BJ (cell line): ENCODE measurements at regions not wholly inside any gene's neighbourhood (a gene's known extent, or its start where the extent isn't known, plus 50 kb on each side); places are given as distances from the start of the nearest gene placed in this dataset.

ENCODE experiments used
- CTCF ChIA-PET: fragments of 350-600 bp; formaldehyde crosslinking; extraction: SDS; loops from one replicate; lab custom pipeline; 2021; ENCODE audit warnings: antibody characterized with exemption, inconsistent platforms; lab: Yijun Ruan, JAX
- POLR2A ChIA-PET: fragments of 300-600 bp; sonication (Branson Sonifier 250); formaldehyde crosslinking; extraction: SDS; loops from one replicate; lab custom pipeline; 2021; ENCODE audit warnings: antibody characterized with exemption; lab: Charles Lee
- DNase-seq: peaks from one replicate; pipeline ENCODE4 v3.0.0-alpha.2; 2011; ENCODE audit warnings: low read depth
- H3K27me3 ChIP-seq: 2 replicates; pipeline ENCODE4 v1.6.0; 2011; ENCODE audit warnings: low read length; ENCODE audit not compliant: control insufficient read depth, insufficient read depth
- H3K36me3 ChIP-seq: 2 replicates; pipeline ENCODE4 v1.5.1; 2011; ENCODE audit warnings: low read length; ENCODE audit not compliant: control insufficient read depth, insufficient read depth
- H3K4me3 ChIP-seq: 2 replicates; pipeline ENCODE4 v1.5.1; 2011; ENCODE audit warnings: low read depth, mild to moderate bottlenecking, control low read depth, low read length
- TF ChIP-seq, protein P1 (sequence below): IDR thresholded peaks from 2 replicates; pipeline ENCODE4 v1.5.1; 2011; ENCODE audit warnings: low read depth, mild to moderate bottlenecking, control low read depth, inconsistent platforms, low read length, moderate library complexity; ENCODE audit not compliant: insufficient read depth

GRCh38 chr7:115822801-115823200 is 207.8 kb downstream of the TFEC start:
- CTCF ChIA-PET, result no interaction called here

DNA sequence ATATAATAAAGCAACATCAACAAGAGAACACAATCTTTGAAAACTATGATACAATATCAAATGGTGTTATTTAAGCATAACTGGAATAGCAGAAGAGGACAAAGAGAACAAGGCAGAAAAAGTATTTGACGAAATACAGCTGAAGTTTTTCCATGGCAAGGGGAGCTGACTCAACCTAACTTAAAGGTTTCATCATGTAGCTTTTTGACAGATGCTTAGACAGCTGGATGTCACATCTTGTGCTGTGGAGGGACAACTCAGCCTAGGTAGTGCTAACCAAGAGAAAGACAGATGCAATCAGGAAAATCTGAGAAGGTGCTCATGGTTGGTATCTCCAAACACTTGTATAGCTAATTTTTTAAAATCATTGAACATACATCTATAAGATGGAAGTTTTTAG is 208.2 kb downstream of the TFEC start:
- TF ChIP-seq, protein P1, sequence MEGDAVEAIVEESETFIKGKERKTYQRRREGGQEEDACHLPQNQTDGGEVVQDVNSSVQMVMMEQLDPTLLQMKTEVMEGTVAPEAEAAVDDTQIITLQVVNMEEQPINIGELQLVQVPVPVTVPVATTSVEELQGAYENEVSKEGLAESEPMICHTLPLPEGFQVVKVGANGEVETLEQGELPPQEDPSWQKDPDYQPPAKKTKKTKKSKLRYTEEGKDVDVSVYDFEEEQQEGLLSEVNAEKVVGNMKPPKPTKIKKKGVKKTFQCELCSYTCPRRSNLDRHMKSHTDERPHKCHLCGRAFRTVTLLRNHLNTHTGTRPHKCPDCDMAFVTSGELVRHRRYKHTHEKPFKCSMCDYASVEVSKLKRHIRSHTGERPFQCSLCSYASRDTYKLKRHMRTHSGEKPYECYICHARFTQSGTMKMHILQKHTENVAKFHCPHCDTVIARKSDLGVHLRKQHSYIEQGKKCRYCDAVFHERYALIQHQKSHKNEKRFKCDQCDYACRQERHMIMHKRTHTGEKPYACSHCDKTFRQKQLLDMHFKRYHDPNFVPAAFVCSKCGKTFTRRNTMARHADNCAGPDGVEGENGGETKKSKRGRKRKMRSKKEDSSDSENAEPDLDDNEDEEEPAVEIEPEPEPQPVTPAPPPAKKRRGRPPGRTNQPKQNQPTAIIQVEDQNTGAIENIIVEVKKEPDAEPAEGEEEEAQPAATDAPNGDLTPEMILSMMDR, result no peak
- POLR2A ChIA-PET, result no interaction called here
- H3K4me3 ChIP-seq, result no peak overlapping the region
- H3K36me3 ChIP-seq, result no peaks in the 10 kb centered on the region
- CTCF ChIA-PET, result interaction anchor here (0.7 kb wide), 1 partner anchor 8 kb away, joined by 3 read pairs; no protein-coding TSS in a partner anchor
- no peaks in the 10 kb centered on the region for H3K27me3 ChIP-seq
- DNase-seq, result no peak

More at GRCh38 chr7:115822801-115823200, 207.8 kb downstream of the TFEC start:
- H3K27me3 ChIP-seq, result no peaks in the 10 kb centered on the region
- POLR2A ChIA-PET, result no interaction called here
- no peak overlapping the region for H3K4me3 ChIP-seq
- no peak for DNase-seq
- TF ChIP-seq, protein P1, result no peak
- H3K36me3 ChIP-seq, result no peaks in the 10 kb centered on the region

GRCh38 chr7:115816318-115816974 is 214.1 kb downstream of the TFEC start:
- Histone ChIP-seq H3K36me3 (no peaks in the 10 kb centered on the region), H3K27me3 (no peaks in the 10 kb centered on the region), H3K4me3 (no peak overlapping the region)
- DNase-seq, result no peak
- ChIA-PET CTCF (interaction anchor here (0.7 to 1.5 kb wide), 3 partner anchors 10 to 35 kb away, joined by 3 to 4 read pairs (median 4); no protein-coding TSS in a partner anchor), POLR2A (no interaction called here)
- TF ChIP-seq, protein P1, result no peak

DNA sequence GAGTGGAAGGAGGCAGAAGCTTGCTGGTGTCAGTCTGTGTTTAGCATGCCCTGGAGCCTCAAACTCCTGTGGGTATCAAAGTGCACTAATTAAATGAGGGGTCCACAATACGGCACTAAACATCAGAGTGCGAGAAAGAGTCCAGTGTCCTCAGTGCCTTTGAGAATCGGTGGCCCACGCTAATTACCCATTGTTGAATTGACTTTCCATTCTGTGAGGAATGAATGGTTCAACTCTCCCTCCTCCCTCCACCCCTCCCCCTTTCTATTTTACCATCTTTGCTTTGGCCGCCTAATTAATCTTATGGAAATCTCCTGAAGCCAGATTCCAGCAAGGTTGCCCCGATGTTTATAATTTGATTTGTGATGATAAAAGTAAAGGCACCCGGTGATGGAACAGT is 217.8 kb downstream of the TFEC start:
- POLR2A ChIA-PET, result interaction anchor here (0.7 kb wide), 1 partner anchor 50 kb away, joined by 3 read pairs; no protein-coding TSS in a partner anchor
- no peaks in the 10 kb centered on the region for H3K36me3 ChIP-seq
- H3K27me3 ChIP-seq, result no peaks in the 10 kb centered on the region
- no peak for DNase-seq
- TF ChIP-seq, protein P1, result no peak
- H3K4me3 ChIP-seq, result no peak overlapping the region
- CTCF ChIA-PET, result interaction anchor here (0.6 to 0.9 kb wide), 2 partner anchors 8 to 9 kb away, joined by 3 read pairs; no protein-coding TSS in a partner anchor

DNA sequence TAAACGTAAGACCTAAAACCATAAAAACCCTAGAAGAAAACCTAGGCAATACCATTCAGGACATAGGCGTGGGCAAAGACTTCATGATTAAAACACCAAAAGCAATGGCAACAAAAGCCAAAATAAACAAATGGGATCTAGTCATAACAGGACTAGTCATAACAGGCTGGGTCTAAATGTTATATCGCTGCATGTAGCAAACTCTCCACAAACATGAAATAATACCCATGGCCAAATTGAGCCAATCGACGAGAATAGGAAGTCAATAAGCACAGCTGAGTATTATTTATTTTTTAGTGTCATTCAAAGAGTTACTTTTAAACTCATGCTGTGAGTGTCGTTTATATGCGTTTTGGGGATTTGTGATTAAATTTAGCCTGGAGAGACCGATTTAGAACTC is 225.1 kb downstream of the TFEC start:
- H3K27me3 ChIP-seq, result no peaks in the 10 kb centered on the region
- H3K36me3 ChIP-seq, result no peaks in the 10 kb centered on the region
- DNase-seq, result no peak
- CTCF ChIA-PET, result no interaction called here
- TF ChIP-seq, protein P1, result no peak
- POLR2A ChIA-PET, result no interaction called here
- H3K4me3 ChIP-seq, result no peak overlapping the region
